GM21825 (cell line): ENCODE measurements at regions not wholly inside any gene's neighbourhood (a gene's known extent, or its start where the extent isn't known, plus 50 kb on each side); places are given as distances from the start of the nearest gene placed in this dataset.
"Not testable (repeated sequence)": the region's sequence is repeated elsewhere in the genome, so short reads cannot be mapped to it uniquely, and the experiment has no call there.

Experiments
- ATAC-seq: cut with Tn5 transposase; IDR thresholded peaks from one replicate; pipeline ENCODE4 v1.9.1; 2021; ENCODE audit warnings: mild to moderate bottlenecking, moderate library complexity; ENCODE audit not compliant: unreplicated experiment

- ATAC-seq = peak; percentile 60
These were observed 187.7 kb downstream of the SATB1 start for GRCh38 chr3:18237251-18238005.

GRCh38 chr3:18236726-18237125, 188.4 kb downstream of the SATB1 start:
- ATAC-seq = no peak

DNA sequence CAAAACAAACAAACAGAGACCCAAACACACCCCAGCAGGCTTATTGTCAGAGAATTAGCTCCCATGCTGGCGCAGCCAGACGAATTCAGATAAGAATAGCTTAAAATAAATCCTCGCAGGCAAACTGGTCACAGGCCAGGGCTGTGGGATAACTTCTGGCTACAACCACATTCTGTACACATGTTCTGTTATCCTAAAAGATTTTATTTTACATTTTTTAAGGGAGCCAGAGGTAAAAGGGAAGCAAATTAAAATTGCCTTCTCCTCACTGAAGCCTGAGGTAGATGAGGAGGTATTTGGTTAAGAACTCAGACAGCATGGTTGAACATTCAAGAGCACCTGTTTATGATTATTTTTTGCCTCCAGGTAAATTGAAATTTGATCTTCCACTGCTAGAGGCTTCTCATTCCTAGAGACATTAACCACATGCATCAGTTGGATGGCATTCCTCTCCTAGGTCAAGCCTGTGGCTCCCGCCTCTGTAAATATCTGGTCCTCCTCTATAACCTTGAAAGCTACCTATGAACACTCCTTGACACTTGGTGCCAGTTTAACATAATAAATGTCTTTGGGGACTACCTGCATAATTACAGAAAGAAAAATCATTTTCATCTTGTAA, 190.3 kb downstream of the SATB1 start:
- ATAC-seq = no peak

DNA sequence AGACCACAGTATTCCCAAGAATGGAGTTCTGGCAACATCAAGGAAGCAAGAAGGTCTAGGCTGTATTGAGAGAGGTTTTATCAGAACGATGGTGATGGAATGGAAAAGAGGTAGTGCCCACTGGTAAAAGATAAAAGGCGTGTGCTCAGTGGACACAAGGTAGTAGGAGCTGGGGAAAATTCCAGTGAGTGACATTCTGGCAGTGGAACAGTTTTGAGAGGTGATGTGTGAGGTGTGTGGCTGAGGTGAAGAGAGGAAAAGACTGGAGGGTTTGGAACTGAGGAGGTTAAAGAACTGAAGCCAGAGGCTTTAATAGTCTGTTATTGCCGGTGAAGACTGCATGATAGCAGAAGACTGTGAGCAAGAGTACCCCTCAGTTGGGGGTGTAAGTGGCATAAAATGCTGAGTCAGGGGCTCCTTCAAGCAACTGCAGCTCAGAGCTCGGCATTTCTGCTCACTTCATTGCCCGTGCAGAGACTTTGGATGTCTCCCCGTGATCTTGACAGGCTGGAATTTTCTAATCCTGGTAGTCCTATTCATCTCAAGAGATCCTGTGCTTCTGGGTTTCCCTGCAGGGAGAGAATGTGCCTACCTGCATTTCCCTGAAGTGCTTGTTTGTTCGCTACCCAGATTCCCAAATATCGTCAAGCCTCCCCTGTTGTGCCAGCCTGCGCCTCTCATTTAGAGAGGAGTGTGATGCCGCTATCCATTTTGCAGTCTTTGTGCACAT, 191.0 kb downstream of the SATB1 start:
- ATAC-seq = no peak

DNA sequence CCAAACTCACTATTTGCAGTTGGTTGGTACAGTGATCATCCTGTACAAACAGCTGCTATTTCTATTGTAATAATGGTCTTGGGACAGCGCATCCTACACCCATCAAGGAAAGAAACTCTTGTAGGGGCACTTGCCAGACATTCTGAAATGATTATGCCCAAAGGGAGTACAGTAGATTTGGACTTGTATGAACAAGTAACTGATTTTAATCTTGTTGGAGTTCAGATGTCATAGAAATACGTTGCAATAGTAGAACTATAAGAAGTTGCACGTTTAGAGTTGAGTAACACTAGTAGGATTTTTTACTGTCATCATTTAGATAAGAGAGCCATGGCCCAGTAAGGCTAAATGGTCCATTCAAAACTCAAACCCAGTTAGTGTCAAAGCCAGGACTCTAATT, 192.8 kb downstream of the SATB1 start:
- ATAC-seq = no peak

GRCh38 chr3:18228060-18228459, 197.1 kb downstream of the SATB1 start:
- ATAC-seq = no peak

DNA sequence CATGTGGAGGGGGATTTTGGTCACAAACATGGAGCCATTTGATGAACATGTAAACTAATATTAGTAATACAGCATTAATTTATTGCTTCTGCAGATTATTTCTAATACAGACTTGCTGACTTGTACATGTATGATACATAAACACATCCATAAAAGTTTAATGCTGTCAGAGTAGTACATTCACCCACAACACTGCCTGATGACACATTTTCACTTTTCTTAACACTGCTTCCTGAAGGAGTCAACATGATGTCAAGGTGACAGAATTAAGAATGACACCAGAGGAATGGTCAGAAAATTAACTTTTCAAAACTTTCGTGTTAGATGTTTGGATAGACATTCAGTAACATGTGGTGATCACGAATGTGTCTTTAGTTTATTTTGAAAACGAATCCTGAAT, 199.4 kb downstream of the SATB1 start:
- no peak for ATAC-seq

DNA sequence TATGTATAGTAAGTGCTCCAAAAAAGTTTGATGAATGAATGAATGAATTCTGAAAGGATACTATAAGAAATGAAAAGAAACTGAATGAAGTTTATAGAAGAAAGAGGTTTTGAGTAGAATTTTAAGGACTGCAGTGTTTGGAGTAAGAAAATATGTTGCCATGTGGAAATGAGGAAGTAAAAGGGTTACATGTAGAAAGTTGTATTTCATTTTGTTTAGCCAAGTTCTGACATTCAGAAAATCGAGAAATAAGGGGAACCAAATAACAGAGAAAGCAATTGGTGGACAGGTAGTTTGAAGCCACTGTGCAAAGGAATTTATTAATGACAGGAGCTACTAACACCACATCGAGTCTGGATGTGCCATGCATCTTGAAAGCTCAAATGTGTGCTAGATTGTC, 200.7 kb downstream of the SATB1 start:
- ATAC-seq = no peak

DNA sequence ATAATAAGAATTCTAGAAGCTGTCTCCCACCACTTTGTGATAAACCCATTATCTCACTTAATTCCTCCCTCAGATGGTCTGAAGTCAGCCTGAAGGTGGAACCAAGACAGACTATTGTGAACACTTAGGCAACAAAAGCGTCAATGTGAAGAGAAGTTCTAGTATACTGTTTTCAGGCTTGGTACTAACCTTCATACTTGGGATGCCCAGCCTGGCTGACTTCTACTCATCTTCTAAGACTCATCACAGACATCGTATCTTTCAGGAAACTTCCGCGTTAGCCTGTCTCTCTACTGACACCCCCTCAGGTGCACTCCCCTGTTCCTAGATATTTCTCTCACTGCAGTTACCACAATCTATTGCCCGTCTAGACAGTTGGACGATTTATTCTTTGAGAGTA, 201.2 kb downstream of the SATB1 start:
- peak; percentile 36 for ATAC-seq

DNA sequence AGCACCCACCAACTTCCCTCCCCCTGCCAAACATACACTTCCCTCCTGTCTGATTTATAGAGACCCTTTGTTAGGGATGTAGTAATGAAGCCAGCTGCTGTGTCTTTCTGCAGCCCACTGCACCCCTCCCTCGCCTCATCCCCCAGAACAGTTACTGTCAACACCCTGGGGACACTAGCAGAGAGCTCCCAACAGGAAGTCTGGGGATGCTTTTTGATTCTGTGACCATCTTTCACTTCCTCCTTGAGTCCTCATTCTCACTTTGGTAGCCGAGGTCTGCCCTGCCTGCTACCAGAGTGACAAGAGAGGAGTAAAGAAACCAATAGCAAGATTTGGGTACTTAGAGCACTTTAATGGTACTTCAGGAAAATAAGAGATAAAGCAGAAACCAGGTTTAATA, 201.6 kb downstream of the SATB1 start:
- peak; percentile 99 for ATAC-seq

GRCh38 chr3:18222686-18223085, 202.5 kb downstream of the SATB1 start:
- no peak for ATAC-seq

- peak; percentile 52 for ATAC-seq
These were observed 207.5 kb downstream of the SATB1 start for GRCh38 chr3:18217507-18218174.

DNA sequence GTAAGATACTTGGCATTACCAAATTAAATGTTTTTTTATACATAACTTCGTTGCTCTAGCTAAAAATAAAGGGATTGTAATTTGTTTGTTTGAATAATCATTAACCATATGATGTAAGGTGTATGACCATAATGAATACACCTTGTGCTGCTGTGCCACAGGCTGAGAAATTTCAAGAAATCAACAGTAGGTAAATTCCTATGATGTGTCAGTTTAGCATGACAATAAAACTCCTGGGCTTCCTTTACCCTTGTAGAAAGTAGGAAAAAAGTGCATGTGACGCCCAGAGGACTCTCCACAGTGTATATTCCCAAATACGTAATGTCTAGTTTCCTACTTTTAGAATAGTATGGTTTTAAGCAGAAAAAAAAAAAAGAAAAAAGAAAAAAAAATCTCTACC, 208.1 kb downstream of the SATB1 start:
- ATAC-seq = no peak

- no peak for ATAC-seq
These were observed 209.5 kb downstream of the SATB1 start for GRCh38 chr3:18215639-18216038.

GRCh38 chr3:18211116-18211515, 214.0 kb downstream of the SATB1 start:
- no peak for ATAC-seq

DNA sequence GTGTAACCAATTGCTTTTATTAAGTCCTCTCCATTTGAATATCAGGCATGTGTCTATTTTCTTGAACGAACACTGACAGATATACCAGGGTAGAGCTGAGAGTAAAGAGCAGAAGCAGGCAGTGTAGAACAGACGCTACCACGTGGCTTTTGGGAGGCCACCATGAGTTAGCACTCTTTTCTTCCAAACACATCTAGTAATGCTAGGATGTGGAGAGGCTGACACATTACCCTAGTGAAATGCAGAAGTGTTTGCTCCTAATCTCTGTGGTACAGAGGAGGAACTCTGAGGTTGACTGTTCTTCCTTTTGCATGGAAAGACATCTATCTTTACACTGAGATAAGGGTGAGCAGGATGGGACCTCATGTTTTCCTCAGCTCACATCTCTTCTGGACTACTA, 216.3 kb downstream of the SATB1 start:
- ATAC-seq = no peak

GRCh38 chr3:18208091-18208490, 217.0 kb downstream of the SATB1 start:
- ATAC-seq = no peak

DNA sequence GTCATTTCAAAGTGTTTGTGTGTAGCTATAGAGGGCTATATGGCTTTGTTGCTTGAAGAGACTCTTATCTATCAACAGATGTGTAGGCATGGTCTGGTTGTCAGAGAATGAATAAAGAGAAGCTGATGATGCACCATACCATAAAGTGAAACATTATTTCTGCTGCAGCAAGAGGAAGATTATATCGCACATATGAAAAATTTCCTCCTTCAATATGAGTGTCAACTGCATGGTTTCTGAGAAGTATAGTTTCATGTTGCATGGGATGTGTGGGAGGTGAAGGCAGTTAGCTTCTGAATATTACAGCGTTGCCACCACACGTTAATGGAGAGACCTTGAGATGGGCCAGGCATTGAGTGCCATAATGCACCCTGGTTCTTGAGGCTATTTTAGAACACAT, 217.9 kb downstream of the SATB1 start:
- no peak for ATAC-seq

DNA sequence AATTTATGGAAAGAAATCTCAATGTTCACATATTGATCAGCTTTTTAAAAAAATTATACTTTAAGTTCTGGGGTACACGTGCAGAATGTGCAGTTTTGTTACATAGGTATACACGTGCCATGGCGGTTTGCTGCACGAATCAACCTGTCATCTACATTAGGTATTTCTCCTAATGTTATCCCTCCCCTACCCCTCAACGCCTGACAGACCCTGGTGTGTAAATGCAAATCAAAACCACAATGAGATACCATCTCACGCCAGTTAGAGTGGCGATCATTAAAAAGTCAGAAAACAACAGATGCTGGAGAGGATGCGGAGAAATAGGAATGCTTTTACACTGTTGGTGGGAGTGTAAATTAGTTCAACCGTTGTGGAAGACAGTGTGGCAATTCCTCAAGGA, 219.4 kb downstream of the SATB1 start:
- not testable (repeated sequence) for ATAC-seq

- no peak for ATAC-seq
These were observed 223.8 kb downstream of the SATB1 start for GRCh38 chr3:18201315-18201714.

DNA sequence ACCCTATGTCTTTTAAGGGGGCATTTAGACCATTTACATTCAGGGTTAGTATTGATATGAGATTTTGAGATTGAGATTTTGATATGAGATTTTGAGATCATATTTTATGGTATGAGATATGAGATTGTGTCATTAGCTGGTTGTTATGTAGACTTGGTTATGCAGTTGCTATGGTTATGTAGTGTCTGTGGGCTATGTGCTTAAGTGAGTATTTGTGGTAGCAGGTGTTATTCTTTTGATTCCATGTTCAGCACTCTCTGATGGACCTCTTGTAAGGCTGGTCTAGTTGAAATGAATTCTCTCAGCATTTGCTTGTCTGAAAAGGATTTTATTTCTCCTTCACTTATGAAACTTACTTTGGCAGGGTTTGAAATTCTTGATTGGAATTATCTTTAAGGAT, 225.4 kb downstream of the SATB1 start:
- ATAC-seq = no peak

DNA sequence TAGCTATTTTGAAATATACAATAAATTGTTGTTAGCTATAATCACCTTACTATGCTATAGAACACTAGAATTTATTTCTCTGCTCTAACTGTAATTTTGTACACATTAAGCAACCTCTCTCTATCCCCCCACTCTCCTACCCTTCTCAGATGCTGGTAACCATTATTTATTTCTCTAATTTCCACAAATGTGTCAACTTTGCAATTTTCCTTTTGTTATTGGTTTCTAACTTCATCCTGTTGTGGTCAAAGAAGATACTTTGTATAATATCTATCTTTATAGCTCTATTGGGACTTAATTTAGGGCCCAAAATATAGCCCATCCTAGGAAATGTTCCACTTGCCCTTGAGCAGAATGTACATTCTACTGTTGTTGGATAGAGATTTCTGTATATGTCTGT, 229.3 kb downstream of the SATB1 start:
- no peak for ATAC-seq
